ENCODE measurements at regions not wholly inside any gene's neighbourhood (a gene's known extent, or its start where the extent isn't known, plus 50 kb on each side); places are given as distances from the start of the nearest gene placed in this dataset.
"Not testable (repeated sequence)": the region's sequence is repeated elsewhere in the genome, so short reads cannot be mapped to it uniquely, and the experiment has no call there.

GRCh38 chr2:63700271-63700670 is 111.5 kb downstream of the MDH1 start:
- 81% methylated on average over 3 of the region's 3 CpGs for WGBS (ENCODE audit: low lambda C conversion rate)
- H3K4me3 ChIP-seq (ENCODE audit: low read depth in 2 of 2, low read length in 1 of 2): no peak overlapping the region
- no peak overlapping the region for H3K4me2 ChIP-seq
- H3K27ac ChIP-seq (ENCODE audit: low read depth in 2 of 2, low read length in 1 of 2): no peak overlapping the region
- no peaks in the 10 kb centered on the region for H4K20me1 ChIP-seq (ENCODE audit: insufficient read depth)
- POLR2A ChIA-PET: no interaction called here
- CTCF ChIA-PET: interaction anchor here (1.5 to 2.5 kb wide), 8 partner anchors 11 to 192 kb away, joined by 5 to 48 read pairs (median 6); no protein-coding TSS in a partner anchor
- no peak overlapping the region for H2AFZ ChIP-seq (ENCODE audit: low read depth)
- no peak overlapping the region for H3K9ac ChIP-seq
- H3K4me1 ChIP-seq (ENCODE audit: control insufficient read depth in 1 of 2, insufficient read depth in 2 of 2, low read depth in 1 of 2, low read length in 1 of 2): peaks cover 5 to 9% of the 10 kb centered on the region in 2 experiments; a peak in 3 of 4 replicates
- DNase-seq: no peak
- no peaks in the 10 kb centered on the region for H3K27me3 ChIP-seq (ENCODE audit: insufficient read depth)
- H3F3A ChIP-seq (replicated peaks; ENCODE audit: insufficient read depth): peaks cover 9% of the 10 kb centered on the region
- TF ChIP-seq USF1 (IDR thresholded peaks at IDR 0.05; ENCODE audit: borderline replicate concordance, low read depth) (no peak), PBX3 (IDR thresholded peaks at IDR 0.05) (peak; percentile 18; the same call in 1 of the 2 replicates), RXRA (IDR thresholded peaks at IDR 0.05; ENCODE audit: borderline replicate concordance, low read depth) (no peak), MXI1 (IDR thresholded peaks at IDR 0.05; ENCODE audit: low read depth, low read length) (no peak), RAD21 (IDR thresholded peaks at IDR 0.05; ENCODE audit: low read length) (no peak)
- no peaks in the 10 kb centered on the region for H3K9me2 ChIP-seq
- no peaks in the 10 kb centered on the region for H3K36me3 ChIP-seq (replicated peaks in 1 of 2; ENCODE audit: control insufficient read depth in 1 of 2, insufficient read depth in 2 of 2, low read length in 1 of 2)
- no peaks in the 10 kb centered on the region for H3K9me3 ChIP-seq
- H3K79me2 ChIP-seq (ENCODE audit: insufficient read depth): no peaks in the 10 kb centered on the region

GRCh38 chr2:63701406-63701805 is 112.6 kb downstream of the MDH1 start:
- Histone ChIP-seq H3K9me2 (no peaks in the 10 kb centered on the region), H3K9me3 (no peaks in the 10 kb centered on the region), H3K4me3 (ENCODE audit: low read depth in 2 of 2, low read length in 1 of 2) (no peak overlapping the region), H3K27me3 (ENCODE audit: insufficient read depth) (no peaks in the 10 kb centered on the region), H3K36me3 (replicated peaks in 1 of 2; ENCODE audit: control insufficient read depth in 1 of 2, insufficient read depth in 2 of 2, low read length in 1 of 2) (no peaks in the 10 kb centered on the region), H4K20me1 (ENCODE audit: insufficient read depth) (no peaks in the 10 kb centered on the region), H3K79me2 (ENCODE audit: insufficient read depth) (no peaks in the 10 kb centered on the region), H3F3A (replicated peaks; ENCODE audit: insufficient read depth) (peaks cover 9% of the 10 kb centered on the region), H3K4me1 (ENCODE audit: control insufficient read depth in 1 of 2, insufficient read depth in 2 of 2, low read depth in 1 of 2, low read length in 1 of 2) (peaks cover 5 to 9% of the 10 kb centered on the region in 2 experiments; a peak in 3 of 4 replicates), H3K4me2 (no peak overlapping the region), H3K9ac (no peak overlapping the region), H2AFZ (ENCODE audit: low read depth) (no peak overlapping the region), H3K27ac (ENCODE audit: low read depth in 2 of 2, low read length in 1 of 2) (no peak overlapping the region)
- CTCF ChIA-PET: interaction anchor here (1.0 kb wide), 1 partner anchor 160 kb away, joined by 4 read pairs; no protein-coding TSS in a partner anchor
- DNase-seq: no peak
- POLR2A ChIA-PET: no interaction called here
- no peak for TF ChIP-seq TAF1 (IDR thresholded peaks at IDR 0.05; ENCODE audit: borderline replicate concordance, low read depth, low read length)
- TF ChIP-seq EP300 (IDR thresholded peaks at IDR 0.05; ENCODE audit: borderline replicate concordance in 1 of 2, low read depth in 1 of 2, low read length in 1 of 2): no peak
- no peak for TF ChIP-seq YY1 (IDR thresholded peaks at IDR 0.05; ENCODE audit: low read depth)
- no peak for TF ChIP-seq CHD2 (IDR thresholded peaks at IDR 0.05; ENCODE audit: low read length, partially characterized antibody)
- no peak for TF ChIP-seq MEF2A (IDR thresholded peaks at IDR 0.05; ENCODE audit: borderline replicate concordance, low read depth)
- no peak for TF ChIP-seq MAX (IDR thresholded peaks at IDR 0.05; ENCODE audit: low read depth)
- TF ChIP-seq MXI1 (IDR thresholded peaks at IDR 0.05; ENCODE audit: low read depth, low read length): no peak
- TF ChIP-seq USF1 (IDR thresholded peaks at IDR 0.05; ENCODE audit: borderline replicate concordance, low read depth): no peak
- TF ChIP-seq RXRA (IDR thresholded peaks at IDR 0.05; ENCODE audit: borderline replicate concordance, low read depth): no peak
- TF ChIP-seq SIN3A (IDR thresholded peaks at IDR 0.05; ENCODE audit: borderline replicate concordance, low read depth, low read length): no peak
- no peak for TF ChIP-seq GABPA (IDR thresholded peaks at IDR 0.05; ENCODE audit: low read depth)
- TF ChIP-seq ELF1 (IDR thresholded peaks at IDR 0.05): no peak
- TF ChIP-seq EZH2phosphoT487 (IDR thresholded peaks at IDR 0.05; ENCODE audit: borderline replicate concordance, low read depth): no peak
- no peak for TF ChIP-seq FOXJ3 (CRISPR knock-in tag; IDR thresholded peaks at IDR 0.05)

- WGBS (ENCODE audit: low lambda C conversion rate): 82% methylated on average over 3 of the region's 3 CpGs
- H3K9me2 ChIP-seq; H3K4me2 ChIP-seq; DNase-seq; H3K79me2 ChIP-seq (ENCODE audit: insufficient read depth); H3K36me3 ChIP-seq (replicated peaks in 1 of 2; ENCODE audit: control insufficient read depth in 1 of 2, insufficient read depth in 2 of 2, low read length in 1 of 2); H3K27me3 ChIP-seq (ENCODE audit: insufficient read depth); H4K20me1 ChIP-seq (ENCODE audit: insufficient read depth); H3K27ac ChIP-seq (ENCODE audit: low read depth in 2 of 2, low read length in 1 of 2); H3K4me3 ChIP-seq (ENCODE audit: low read depth in 2 of 2, low read length in 1 of 2); H3F3A ChIP-seq (replicated peaks; ENCODE audit: insufficient read depth); H2AFZ ChIP-seq (ENCODE audit: low read depth); H3K4me1 ChIP-seq (ENCODE audit: control insufficient read depth in 1 of 2, insufficient read depth in 2 of 2, low read depth in 1 of 2, low read length in 1 of 2); CTCF ChIA-PET; POLR2A ChIA-PET; H3K9ac ChIP-seq; H3K9me3 ChIP-seq: not testable (repeated sequence)
Observed at GRCh38 chr2:63706084-63706483, 117.3 kb downstream of the MDH1 start.

All from SK-N-SH (cell line).